BE2C (cell line): ENCODE measurements at regions not wholly inside any gene's neighbourhood (a gene's known extent, or its start where the extent isn't known, plus 50 kb on each side); places are given as distances from the start of the nearest gene placed in this dataset.

Experiments
- DNase-seq: peaks from one replicate; pipeline ENCODE4 v3.0.0-alpha.2; 2020
- H3K27me3 ChIP-seq: fragments of 250-450 bp; sonication (Bioruptor Pico); 2 replicates; pipeline ENCODE4 v1.5.1; 2020; ENCODE audit warnings: mild to moderate bottlenecking
- H3K36me3 ChIP-seq: fragments of 250-450 bp; sonication (Bioruptor Pico); 2 replicates; pipeline ENCODE4 v1.5.1; 2020; ENCODE audit warnings: mild to moderate bottlenecking
- H3K4me1 ChIP-seq: fragments of 250-450 bp; sonication (Bioruptor Pico); 2 replicates; pipeline ENCODE4 v1.5.1; 2020
- H3K4me3 ChIP-seq: 2 replicates; pipeline ENCODE4 v1.5.1; 2011; ENCODE audit warnings: low read depth, low read length
- H3K9me3 ChIP-seq: fragments of 250-450 bp; sonication (Bioruptor Pico); 2 replicates; pipeline ENCODE4 v1.5.1; 2020
- TF ChIP-seq, protein P1 (sequence below): IDR thresholded peaks from 2 replicates; pipeline ENCODE4 v1.5.1; 2012; ENCODE audit warnings: mild to moderate bottlenecking, low read depth, low read length

DNA sequence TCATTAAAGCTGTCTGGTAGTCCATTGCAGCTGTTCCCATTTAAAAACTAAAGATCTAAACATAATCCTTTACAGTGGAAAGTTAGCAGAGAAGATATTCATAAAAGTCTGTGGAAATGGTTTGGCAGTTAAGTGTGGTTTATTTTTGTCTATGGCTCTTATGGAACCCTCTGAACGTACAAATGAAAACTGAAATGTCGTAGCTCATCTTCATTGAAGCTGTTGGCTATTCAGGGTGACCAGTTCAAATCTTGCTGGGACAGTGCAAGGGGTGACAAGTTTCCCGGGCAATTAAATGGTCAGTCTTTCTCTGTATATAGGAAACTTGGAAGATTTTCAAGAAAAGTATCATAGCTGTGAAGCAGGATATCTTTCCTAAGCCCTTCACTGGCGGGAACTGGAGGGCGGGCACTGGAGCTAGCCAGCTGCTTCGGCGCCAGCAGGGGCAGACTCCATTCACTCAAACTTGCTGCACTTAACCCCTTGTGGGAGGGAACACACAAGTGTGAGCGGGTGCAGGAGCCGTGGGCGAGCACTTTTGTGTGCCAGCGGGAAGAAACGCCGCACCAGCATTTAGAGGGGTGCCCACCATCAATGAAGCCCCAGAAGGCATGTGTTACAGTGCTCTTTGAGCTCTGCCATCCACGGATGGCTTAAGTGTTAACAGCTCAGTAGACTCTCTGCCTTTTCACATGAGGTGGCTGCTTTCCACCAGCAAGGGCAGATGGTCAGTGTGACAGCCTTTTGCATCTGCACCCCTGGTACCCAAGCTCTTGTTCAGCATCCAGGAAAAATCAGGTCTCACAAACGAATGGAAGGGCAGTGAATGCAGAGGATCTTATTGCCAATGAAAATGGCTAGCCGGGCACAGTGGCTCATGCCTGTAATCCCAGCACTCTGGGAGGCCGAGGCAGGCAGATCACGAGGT lies 232.1 kb upstream of the KAZN start:
- no peaks in the 10 kb centered on the region for H3K36me3 ChIP-seq
- H3K27me3 ChIP-seq = no peaks in the 10 kb centered on the region
- TF ChIP-seq, protein P1, sequence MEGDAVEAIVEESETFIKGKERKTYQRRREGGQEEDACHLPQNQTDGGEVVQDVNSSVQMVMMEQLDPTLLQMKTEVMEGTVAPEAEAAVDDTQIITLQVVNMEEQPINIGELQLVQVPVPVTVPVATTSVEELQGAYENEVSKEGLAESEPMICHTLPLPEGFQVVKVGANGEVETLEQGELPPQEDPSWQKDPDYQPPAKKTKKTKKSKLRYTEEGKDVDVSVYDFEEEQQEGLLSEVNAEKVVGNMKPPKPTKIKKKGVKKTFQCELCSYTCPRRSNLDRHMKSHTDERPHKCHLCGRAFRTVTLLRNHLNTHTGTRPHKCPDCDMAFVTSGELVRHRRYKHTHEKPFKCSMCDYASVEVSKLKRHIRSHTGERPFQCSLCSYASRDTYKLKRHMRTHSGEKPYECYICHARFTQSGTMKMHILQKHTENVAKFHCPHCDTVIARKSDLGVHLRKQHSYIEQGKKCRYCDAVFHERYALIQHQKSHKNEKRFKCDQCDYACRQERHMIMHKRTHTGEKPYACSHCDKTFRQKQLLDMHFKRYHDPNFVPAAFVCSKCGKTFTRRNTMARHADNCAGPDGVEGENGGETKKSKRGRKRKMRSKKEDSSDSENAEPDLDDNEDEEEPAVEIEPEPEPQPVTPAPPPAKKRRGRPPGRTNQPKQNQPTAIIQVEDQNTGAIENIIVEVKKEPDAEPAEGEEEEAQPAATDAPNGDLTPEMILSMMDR = no peak
- no peak overlapping the region for H3K4me3 ChIP-seq
- H3K4me1 ChIP-seq = no peaks in the 10 kb centered on the region
- no peak for DNase-seq
- no peaks in the 10 kb centered on the region for H3K9me3 ChIP-seq

- DNase-seq = no peak
- H3K9me3 ChIP-seq = no peaks in the 10 kb centered on the region
- H3K27me3 ChIP-seq = no peaks in the 10 kb centered on the region
- no peaks in the 10 kb centered on the region for H3K4me1 ChIP-seq
- H3K36me3 ChIP-seq = no peaks in the 10 kb centered on the region
- H3K4me3 ChIP-seq = no peak overlapping the region
- TF ChIP-seq, protein P1 = no peak
These were observed 231.0 kb upstream of the KAZN start for GRCh38 chr1:14367451-14367850.

- Histone ChIP-seq H3K9me3 (no peaks in the 10 kb centered on the region), H3K36me3 (no peaks in the 10 kb centered on the region), H3K4me1 (no peaks in the 10 kb centered on the region), H3K27me3 (no peaks in the 10 kb centered on the region), H3K4me3 (no peak overlapping the region)
- no peak for DNase-seq
- TF ChIP-seq, protein P1 = no peak
These were observed 228.8 kb upstream of the KAZN start for GRCh38 chr1:14369526-14370213.

DNA sequence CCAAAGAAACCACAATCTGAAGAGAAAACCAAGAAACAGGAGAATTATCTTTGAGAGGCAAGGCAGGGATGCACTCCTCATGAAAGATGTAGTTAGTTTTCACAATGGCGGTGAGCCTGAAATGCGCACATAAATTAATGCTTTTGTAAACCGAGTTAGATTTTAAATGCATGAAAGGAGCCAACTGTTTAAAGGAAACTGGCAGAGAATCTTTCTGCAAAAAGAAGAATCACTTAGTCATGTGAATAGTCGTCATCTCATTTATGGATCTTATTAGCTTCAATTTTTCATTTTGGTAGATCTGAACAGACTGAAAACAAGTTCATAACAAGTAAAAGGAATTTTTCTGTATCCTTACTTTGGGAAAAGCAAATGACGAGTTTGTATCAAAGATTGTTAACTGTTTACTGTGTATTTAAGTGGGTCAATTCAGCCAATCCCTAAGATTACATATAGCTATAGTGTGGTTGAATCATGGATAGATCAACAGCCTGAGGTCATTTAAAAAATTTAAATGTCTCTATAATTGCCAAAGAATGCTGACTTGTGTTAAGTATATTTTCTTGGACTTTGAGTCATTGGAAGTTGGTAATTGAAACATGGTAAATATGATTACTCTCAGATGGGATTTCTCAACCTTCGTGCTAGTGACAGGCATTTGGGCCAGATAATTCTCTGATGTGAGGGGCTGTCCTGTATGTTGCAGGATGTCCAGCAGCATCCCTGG lies 226.6 kb upstream of the KAZN start:
- Histone ChIP-seq H3K27me3 (no peaks in the 10 kb centered on the region), H3K4me3 (no peak overlapping the region), H3K4me1 (no peaks in the 10 kb centered on the region), H3K36me3 (no peaks in the 10 kb centered on the region), H3K9me3 (no peaks in the 10 kb centered on the region)
- TF ChIP-seq, protein P1 = no peak
- no peak for DNase-seq

GRCh38 chr1:14372526-14372925 lies 226.0 kb upstream of the KAZN start:
- TF ChIP-seq, protein P1 = no peak
- Histone ChIP-seq H3K36me3 (no peaks in the 10 kb centered on the region), H3K4me3 (no peak overlapping the region), H3K4me1 (no peaks in the 10 kb centered on the region), H3K9me3 (no peaks in the 10 kb centered on the region), H3K27me3 (no peaks in the 10 kb centered on the region)
- no peak for DNase-seq
